Calu3 (cell line): ENCODE measurements at regions not wholly inside any gene's neighbourhood (a gene's known extent, or its start where the extent isn't known, plus 50 kb on each side); places are given as distances from the start of the nearest gene placed in this dataset.
A peak's percentile ranks its signal among the peaks of the same experiment; 100 is the strongest.
"Not testable (repeated sequence)": the region's sequence is repeated elsewhere in the genome, so short reads cannot be mapped to it uniquely, and the experiment has no call there.

Experiments used
- BruUV-seq: library from RNA; stranded (reverse); fragments of 400-500 nt; replicated peaks from 2 replicates; lab custom pipeline; 2021; lab: Mats Ljungman, UMichigan
- CTCF ChIA-PET: fragments of 300-600 bp; sonication (Branson Sonifier 250); formaldehyde crosslinking; loops from one replicate; lab custom pipeline; 2022; ENCODE audit warnings: antibody characterized with exemption; lab: Charles Lee
- DNase-seq: peaks from one replicate; pipeline ENCODE4 v3.0.0; 2022
- H3K27ac Mint-ChIP-seq: one replicate; pipeline ENCODE4 v1.8.0; 2022; ENCODE audit warnings: mixed read lengths; ENCODE audit not compliant: unreplicated experiment
- H3K27me3 Mint-ChIP-seq: one replicate; pipeline ENCODE4 v1.8.0; 2022; ENCODE audit warnings: mixed read lengths; ENCODE audit not compliant: unreplicated experiment
- H3K36me3 Mint-ChIP-seq: one replicate; pipeline ENCODE4 v1.8.0; 2022; ENCODE audit warnings: mild to moderate bottlenecking, moderate library complexity, mixed read lengths; ENCODE audit not compliant: insufficient read depth, unreplicated experiment
- H3K4me1 Mint-ChIP-seq: one replicate; pipeline ENCODE4 v1.8.0; 2022; ENCODE audit warnings: mild to moderate bottlenecking, low read depth, mixed read lengths; ENCODE audit not compliant: unreplicated experiment
- H3K4me3 Mint-ChIP-seq: one replicate; pipeline ENCODE4 v1.8.0; 2022; ENCODE audit warnings: mild to moderate bottlenecking, low read depth, moderate library complexity, mixed read lengths; ENCODE audit not compliant: unreplicated experiment
- H3K9me3 Mint-ChIP-seq: one replicate; pipeline ENCODE4 v1.8.0; 2022; ENCODE audit warnings: low read depth, mixed read lengths; ENCODE audit not compliant: unreplicated experiment
- intact Hi-C: fragments of 100-400 bp; cut with micrococcal nuclease; formaldehyde crosslinking; loops from one replicate; pipeline ENCODE4 v1.10.0; 2022; ENCODE audit not compliant: unreplicated experiment
- TF ChIP-seq, protein P1 (sequence below): fragments of 200-600 bp; IDR thresholded peaks from one replicate; pipeline ENCODE4 v1.8.0; 2022; ENCODE audit warnings: antibody characterized with exemption; ENCODE audit not compliant: unreplicated experiment

DNA sequence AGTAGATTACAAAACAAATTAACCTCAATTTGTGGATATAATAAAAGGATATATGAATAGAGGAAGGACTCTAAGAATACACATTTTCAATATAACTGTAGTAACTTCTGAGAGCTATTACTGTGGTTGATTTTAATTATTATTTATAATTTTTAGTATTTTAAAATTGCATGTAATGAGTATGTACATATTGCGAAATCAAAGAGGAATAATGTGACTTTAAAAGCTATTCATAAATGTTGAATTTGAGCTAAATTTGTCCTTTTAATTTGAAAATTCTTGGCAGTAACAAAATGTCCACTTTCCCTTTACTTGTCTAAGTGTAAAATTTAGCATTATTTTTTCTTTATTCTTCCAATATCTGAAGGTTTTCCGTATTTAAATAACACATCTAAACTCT, 750.6 kb upstream of the PCDH15 start:
- no peak overlapping the region for H3K4me3 Mint-ChIP-seq
- CTCF ChIA-PET = no interaction called here
- H3K27me3 Mint-ChIP-seq = no peaks in the 10 kb centered on the region
- no peak for DNase-seq
- intact Hi-C loops = no loop called here
- no peaks in the 10 kb centered on the region for H3K9me3 Mint-ChIP-seq
- no peak overlapping the region for H3K27ac Mint-ChIP-seq
- BruUV-seq = no TSS peak
- TF ChIP-seq, protein P1, sequence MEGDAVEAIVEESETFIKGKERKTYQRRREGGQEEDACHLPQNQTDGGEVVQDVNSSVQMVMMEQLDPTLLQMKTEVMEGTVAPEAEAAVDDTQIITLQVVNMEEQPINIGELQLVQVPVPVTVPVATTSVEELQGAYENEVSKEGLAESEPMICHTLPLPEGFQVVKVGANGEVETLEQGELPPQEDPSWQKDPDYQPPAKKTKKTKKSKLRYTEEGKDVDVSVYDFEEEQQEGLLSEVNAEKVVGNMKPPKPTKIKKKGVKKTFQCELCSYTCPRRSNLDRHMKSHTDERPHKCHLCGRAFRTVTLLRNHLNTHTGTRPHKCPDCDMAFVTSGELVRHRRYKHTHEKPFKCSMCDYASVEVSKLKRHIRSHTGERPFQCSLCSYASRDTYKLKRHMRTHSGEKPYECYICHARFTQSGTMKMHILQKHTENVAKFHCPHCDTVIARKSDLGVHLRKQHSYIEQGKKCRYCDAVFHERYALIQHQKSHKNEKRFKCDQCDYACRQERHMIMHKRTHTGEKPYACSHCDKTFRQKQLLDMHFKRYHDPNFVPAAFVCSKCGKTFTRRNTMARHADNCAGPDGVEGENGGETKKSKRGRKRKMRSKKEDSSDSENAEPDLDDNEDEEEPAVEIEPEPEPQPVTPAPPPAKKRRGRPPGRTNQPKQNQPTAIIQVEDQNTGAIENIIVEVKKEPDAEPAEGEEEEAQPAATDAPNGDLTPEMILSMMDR = no peak
- H3K4me1 Mint-ChIP-seq = no peaks in the 10 kb centered on the region
- H3K36me3 Mint-ChIP-seq = no peaks in the 10 kb centered on the region

- Mint-ChIP-seq H3K36me3 (no peaks in the 10 kb centered on the region), H3K9me3 (no peaks in the 10 kb centered on the region), H3K27me3 (no peaks in the 10 kb centered on the region), H3K27ac (no peak overlapping the region), H3K4me3 (no peak overlapping the region), H3K4me1 (no peaks in the 10 kb centered on the region)
- BruUV-seq = no TSS peak
- peak; percentile 5 for DNase-seq
- intact Hi-C loops = no loop called here
- CTCF ChIA-PET = no interaction called here
- TF ChIP-seq, protein P1 = no peak
Measured at GRCh38 chr10:55550236-55550635, 749.2 kb upstream of the PCDH15 start.

- H3K9me3 Mint-ChIP-seq, H3K27me3 Mint-ChIP-seq, H3K4me3 Mint-ChIP-seq, intact Hi-C loops, H3K27ac Mint-ChIP-seq, H3K36me3 Mint-ChIP-seq, DNase-seq, H3K4me1 Mint-ChIP-seq, BruUV-seq: not testable (repeated sequence)
- CTCF ChIA-PET = interaction anchor here (0.6 kb wide), 1 partner anchor 278 kb away, joined by 7 read pairs; no protein-coding TSS in a partner anchor
Measured at GRCh38 chr10:55537497-55537896, 736.5 kb upstream of the PCDH15 start.

DNA sequence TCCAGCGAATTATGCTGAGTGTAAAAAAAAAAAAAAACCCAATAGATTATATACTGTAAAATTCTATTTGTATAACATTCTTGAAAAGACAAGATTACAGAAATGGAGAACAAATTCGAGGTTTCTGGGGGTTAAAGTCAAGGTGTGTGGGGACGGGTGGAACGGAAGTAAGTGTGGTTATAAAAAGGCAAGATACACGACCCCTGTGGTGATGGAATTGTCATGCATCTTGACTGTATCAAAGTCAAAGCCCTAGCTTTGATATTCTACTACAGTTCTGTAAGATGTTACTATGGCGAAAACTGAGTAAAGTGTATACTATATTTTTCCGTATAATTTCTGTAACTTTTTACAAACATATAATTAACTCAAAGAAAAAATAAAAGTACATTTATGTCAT, 718.2 kb upstream of the PCDH15 start:
- no peak for DNase-seq
- Mint-ChIP-seq H3K4me3 (no peak overlapping the region), H3K27ac (no peak overlapping the region), H3K36me3 (no peaks in the 10 kb centered on the region), H3K4me1 (no peaks in the 10 kb centered on the region), H3K27me3 (no peaks in the 10 kb centered on the region), H3K9me3 (peaks cover 2% of the 10 kb centered on the region)
- CTCF ChIA-PET = no interaction called here
- TF ChIP-seq, protein P1 = no peak
- BruUV-seq = no TSS peak
- intact Hi-C loops = no loop called here

DNA sequence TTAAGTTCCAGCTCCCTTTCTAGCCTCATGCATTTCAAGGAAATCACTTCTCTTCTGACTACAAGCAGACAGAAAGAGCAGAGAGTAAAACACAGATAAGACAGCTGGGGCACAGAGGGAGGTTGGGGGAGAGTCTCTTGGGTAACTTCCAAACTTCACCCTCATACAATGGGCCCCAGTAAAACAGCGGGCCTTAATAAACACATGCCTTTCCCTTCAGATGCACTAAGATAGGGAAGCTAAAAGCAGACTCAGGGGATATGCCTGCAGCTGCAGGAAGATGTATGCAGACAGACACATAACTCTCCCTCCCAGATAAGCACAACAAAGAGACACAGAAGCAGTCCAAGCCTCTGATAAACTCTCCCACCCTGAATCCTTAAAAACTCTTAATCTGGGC, 717.4 kb upstream of the PCDH15 start:
- not testable (repeated sequence) for H3K27me3 Mint-ChIP-seq

More for the DNA sequence above, 717.4 kb upstream of the PCDH15 start:
- intact Hi-C loops, H3K27ac Mint-ChIP-seq, BruUV-seq, H3K9me3 Mint-ChIP-seq, H3K4me1 Mint-ChIP-seq, CTCF ChIA-PET, H3K36me3 Mint-ChIP-seq, DNase-seq, H3K4me3 Mint-ChIP-seq: not testable (repeated sequence)
